Left colon (tissue), 2 donors: ENCODE measurements at regions not wholly inside any gene's neighbourhood (a gene's known extent, or its start where the extent isn't known, plus 50 kb on each side); places are given as distances from the start of the nearest gene placed in this dataset.
"Not testable (repeated sequence)": the region's sequence is repeated elsewhere in the genome, so short reads cannot be mapped to it uniquely, and the experiment has no call there.

ENCODE experiments used
- ATAC-seq: fragments of 200-7000 bp; cut with Tn5 transposase; one replicate; pipeline ENCODE4 v1.9.1; 2020; ENCODE audit warnings: mild to moderate bottlenecking, moderate library complexity
- DNase-seq, 2 donors: peaks; one replicate each; pipeline ENCODE4 v3.0.0-alpha.2; 2020
- intact Hi-C, 2 donors: fragments of 100-400 bp; cut with DNase I in 1 of 2; cut with micrococcal nuclease in 1 of 2; formaldehyde crosslinking; loops; one replicate each; pipeline versions ENCODE4 v1.11.2 to v1.14.0; 2022; cut with DNase I, micrococcal nuclease
- donor health status: DM: no; HTN: no; CAD: no.
- donor health status: DM: yes; HTN: yes; CAD: no.

DNA sequence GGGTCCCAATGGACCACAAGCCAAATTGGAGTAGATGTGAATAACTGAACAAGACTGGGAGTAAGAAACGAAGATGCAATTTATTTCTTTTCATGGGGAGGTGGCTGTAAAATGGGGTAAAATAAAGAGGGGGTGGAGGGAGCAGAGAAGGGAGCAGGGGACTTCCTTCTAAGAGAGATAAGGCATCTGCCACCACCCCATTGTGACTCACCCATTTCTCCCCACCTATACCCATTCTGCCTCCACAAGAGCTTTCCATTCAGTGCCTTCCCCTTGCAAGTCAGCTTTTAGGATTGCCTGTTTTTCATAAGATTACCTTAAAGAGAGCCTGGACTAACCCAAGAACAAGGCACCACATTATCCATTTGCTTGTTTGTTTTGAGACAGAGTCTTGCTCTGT, 87.1 kb upstream of the PAX2 start:
- DNase-seq (no peak), ATAC-seq (no peak)
- intact Hi-C loops: no loop called here

DNA sequence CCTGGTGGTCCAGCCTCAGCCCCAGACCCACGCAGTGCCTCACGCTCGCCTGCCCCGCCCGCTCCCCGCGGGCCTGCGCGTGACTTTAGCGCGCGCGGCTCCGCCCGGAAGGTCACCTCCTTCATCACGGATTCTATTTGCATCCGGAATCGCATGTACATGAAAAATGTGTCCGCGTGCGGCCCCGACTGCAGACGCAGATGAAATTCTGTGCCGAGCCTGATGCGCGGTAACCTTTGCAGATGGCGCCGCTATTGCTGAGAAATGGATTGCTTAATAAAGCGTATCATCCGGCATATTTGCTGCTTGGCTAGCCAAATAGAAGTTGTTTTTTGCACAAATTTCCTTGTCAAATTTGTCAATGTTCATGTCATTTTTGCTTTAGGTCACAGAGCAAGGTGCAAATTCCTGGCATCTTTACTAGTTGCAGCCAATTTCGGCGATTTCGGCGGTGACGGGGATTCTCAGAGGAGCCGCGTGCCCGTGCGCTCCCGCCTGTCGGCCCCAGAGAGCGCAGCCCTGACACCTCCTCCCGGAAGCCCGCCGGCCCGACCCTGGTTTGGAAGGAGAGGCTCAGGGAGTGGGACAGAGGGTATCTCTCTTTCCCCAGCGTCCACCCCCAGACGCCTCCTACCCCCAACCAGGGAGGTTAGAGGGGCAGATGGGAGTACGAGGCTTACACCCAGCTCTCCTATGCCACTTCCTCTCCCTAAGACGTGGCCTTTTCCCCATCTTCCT, 85.9 kb upstream of the PAX2 start:
- no peak for ATAC-seq
- DNase-seq: no peak
- intact Hi-C loops: no loop called here

DNA sequence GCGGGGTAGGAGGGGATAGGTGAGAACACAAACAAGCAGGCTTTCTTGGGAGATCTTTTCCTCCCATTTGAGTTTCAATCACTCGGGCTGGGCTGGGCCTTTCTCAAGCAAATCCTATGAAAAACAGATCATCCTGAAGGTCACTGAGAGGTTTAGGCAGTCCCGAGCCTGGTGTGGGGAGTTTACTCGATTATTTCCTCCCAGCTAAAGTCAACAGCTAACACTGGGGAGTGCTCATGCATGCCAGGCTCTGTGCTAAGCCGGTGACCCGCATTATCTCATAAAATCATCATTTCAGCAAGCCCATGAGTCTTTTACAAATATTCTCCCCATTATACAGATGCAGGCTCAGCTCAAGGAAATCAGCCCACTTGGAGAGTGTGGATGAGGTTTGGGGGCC, 85.0 kb upstream of the PAX2 start:
- DNase-seq: no peak
- intact Hi-C loops: no loop called here
- no peak for ATAC-seq

DNA sequence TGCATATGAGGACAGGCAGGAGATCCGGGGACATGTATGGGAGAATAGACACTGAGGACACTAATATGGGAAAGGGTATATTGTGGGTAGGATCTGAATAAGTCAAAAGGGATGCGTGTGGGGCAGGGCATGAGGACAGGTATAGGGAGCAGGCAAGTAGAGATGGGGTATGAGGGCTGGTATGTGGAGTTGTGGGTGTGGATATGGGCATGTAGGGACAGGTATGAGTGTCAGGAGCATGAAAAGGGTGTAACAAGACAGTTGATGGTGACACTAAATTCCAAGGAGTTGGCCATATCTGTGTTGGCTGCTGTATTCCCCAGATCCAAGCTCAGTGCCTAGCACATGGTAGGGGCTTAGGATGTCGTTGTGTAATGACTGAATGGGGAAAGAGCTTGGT, 84.4 kb upstream of the PAX2 start:
- ATAC-seq (no peak), DNase-seq (no peak)
- intact Hi-C loops: no loop called here

DNA sequence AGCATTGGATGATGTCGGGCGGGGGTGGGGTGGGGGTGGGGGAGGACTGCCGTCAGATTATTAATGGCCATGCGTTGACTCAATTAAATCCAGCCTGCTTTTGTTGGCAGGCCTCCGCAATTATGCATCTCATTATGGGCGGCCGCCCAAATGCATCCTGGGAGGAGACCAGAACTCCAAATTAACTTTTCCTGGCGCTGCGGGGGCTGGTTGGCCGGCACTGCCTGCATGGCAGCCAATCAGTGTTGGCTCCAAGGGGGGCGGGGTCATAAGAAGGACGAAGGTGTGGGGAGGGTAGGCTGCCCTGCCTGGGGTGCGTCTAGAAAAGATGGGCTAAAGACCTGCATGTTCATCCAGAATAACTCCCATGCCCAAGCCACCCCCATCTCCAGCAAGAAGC, 83.9 kb upstream of the PAX2 start:
- intact Hi-C loops: no loop called here
- ATAC-seq (no peak), DNase-seq (no peak)

DNA sequence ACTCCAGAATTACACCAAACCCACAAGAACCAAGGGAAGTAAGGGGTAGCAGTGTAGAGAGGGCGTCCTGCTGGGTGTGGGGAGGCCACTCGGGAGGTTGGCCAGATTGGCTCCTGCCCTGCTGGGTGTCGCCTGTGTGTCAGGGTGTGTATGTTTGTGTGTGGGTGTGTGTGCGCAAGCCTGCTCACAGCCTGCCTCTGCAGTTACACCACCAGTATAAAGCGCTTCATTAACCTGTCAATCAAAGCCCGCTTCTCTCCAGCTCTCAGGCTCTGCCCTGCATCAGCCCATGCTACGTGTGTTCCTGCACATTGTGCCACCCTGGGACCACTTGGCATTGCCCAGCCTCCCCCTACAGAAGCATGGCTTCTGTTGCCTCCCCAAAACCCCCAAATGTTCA, 83.3 kb upstream of the PAX2 start:
- no peak for DNase-seq
- ATAC-seq: peak; percentile 39
- intact Hi-C loops: no loop called here

DNA sequence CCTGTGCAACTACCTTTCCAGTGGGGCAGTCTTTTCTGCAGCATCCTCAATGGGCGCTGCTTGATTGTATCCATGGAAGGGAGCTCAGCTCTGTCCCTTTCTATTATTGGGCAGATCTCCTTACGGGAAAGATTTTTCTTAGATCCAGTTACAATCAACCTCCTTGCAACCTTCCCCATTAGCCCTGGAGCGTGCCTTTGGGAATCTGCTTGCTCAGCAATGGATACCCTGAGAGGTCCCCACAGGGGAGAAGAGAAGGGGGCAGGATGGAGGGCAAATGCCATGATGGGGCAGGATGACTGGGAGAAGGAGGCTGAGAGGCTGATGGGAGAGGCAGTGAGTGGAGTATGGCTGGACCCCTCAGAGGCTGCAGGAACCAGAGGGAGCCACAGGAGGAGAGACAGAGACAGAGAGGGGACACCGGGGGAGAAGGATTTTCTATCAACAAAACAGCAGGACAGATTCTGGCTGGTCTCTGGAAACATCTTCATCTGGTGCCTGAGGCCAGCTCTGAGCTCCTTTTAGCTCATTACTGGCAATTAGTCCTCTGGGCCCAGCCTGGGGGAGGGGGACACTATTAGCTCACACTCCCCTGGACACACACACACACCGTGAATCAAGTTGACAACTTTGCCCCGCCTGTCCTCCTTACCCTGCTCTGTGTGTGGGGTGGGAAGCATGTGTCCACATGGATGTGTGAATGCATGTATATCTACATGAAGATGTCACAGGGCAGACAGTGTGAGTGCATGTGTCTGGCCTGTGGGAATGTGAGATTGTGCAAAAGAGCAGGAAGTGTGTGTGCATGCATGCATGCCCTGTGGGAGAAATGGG, 80.8 kb upstream of the PAX2 start:
- DNase-seq (no peak), ATAC-seq (no peak)
- intact Hi-C loops: no loop called here

DNA sequence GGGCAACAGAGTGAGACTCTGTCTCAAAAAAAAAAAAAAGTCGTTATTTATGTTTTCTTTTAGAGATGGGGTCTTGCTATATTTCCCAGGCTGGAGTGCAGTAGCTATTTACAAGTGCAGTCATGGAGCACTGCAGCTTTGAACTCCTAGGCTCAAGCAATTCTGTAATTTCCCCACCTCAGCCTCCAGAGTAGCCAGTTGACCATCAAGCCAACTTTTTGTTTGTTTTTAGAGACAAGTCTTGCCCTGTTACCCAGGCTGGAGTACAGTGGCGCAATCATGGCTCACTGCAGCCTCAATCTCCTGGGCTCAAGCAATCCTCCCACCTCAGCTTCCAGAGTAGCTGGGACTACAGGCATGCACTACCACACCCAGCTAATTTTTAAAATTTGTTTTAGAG, 78.7 kb upstream of the PAX2 start:
- DNase-seq, ATAC-seq, intact Hi-C loops: not testable (repeated sequence)

DNA sequence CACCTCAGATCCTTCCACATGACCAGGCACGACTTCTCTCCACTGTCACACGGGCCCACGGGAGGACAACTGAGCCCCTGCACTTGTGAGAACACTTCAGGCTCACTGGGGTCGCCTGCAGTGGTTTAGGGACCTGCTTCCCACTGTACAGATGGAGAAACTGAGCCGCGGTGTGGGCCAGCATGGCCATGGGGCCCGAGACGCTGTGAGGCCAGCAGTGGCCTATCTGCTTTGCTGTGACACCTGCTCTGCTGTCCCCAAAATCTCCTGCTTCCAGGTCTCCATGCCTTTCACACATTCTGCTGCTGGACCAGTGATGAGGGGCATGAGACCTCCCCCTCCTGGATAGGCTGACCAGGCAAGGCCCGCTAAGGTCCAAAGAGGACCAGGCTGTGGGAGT, 75.8 kb upstream of the PAX2 start:
- no peak for ATAC-seq
- no peak for DNase-seq
- intact Hi-C loops: no loop called here

DNA sequence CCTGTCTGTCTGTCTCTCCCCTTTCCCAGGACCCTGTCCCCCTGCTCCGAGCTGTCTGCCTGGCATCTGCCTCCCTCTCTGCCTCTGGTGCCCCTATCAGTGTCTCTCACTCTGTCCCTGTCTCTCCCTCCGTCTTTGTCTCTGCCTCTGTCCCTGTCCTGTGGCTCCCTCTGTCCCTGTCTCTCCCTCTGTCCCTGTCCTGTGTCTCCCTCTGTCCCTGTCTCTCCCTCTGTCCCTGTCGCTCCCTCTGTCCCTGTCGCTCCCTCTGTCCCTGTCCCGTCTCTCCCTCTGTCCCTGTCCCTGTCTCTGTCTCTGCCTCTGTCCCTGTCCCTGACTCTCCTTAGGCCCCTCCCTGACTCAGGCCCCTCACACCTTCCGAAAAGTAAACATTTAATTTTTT, 75.0 kb upstream of the PAX2 start:
- intact Hi-C loops: no loop called here
- DNase-seq (no peak), ATAC-seq (no peak)

DNA sequence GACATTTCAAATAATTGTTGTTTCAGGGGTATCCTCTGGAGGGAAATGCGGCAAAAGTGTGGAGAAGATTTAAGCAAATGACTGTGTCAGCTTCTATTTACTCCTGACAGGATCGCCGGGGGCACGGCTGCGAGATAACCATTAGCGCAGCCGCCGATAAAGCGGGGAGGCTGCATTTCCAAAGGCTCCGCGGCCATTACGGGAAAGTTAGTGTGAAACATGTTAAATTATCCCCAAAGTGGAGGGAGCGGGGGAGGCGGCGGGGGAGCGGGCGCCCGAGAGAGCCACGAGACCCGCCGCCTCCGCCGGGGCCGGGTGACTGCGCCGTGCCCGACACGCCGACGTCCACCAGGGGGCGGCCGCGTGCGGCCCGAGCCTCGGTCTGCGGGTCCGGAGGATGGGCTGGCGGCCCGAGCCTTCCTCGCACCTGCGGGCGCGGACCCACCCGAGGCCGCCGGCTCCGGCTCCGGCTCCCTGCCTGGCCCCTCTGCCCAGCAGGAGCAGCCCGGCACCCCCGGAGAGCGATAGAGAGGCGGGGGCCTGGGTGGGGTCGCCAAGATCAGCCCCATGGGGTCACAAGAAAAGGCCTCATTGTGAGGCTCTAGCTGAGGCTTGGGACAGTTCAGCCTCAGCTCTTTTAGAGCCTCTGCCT, 74.4 kb upstream of the PAX2 start:
- DNase-seq: peak in 1 of 2 donors; percentile 42
- ATAC-seq: peak; percentile 73
- intact Hi-C loops: no loop called here

DNA sequence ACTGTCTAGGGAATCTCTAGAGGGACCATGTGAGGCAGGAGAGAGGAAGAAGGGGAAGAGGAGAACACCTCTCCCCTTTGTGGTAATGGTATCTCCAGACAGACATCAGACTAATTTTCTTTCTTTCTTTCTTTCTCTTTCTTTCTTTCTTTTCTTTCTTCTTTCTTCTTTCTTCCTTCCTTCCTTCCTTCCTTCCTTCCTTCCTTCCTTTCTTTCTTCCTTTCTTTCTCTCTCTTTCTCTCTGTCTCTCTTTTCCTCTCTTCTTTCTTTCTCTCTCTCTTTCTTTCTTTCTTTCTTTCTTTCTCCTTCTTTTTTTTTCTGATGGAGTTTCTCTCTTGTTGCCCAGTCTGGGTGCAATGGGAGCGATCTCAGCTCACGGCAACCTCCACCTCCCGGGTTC, 73.2 kb upstream of the PAX2 start:
- intact Hi-C loops: no loop called here
- DNase-seq: no peak
- ATAC-seq: no peak

DNA sequence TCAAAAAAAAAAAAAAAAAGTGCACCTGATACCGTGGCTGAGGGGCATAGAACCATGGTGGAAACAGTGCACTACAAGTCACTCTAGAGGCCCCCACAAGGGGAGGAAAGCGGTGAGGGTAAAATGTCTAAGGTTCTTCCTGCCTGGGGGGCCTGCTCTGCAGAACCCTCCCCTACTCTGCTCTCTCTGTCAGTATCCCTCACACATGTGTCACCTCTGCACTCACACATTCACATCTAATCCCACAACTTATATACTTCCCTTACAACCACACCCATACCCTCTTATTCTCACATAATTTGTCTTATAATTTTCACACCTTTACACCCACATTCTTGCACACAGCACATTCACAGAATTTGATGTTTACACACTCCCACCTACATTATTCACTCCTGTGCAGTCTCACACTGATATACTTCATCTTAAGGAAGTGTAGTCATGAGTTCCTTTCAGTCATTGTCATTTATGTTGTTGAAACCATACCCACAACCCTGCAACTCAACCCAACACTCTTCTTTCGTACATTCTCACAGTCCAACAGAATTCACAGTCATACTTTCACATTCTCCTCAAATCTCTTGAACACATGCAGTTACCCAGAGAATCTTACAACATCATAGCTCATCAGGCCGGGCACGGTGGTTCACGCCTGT, 68.0 kb upstream of the PAX2 start:
- intact Hi-C loops: no loop called here
- ATAC-seq (no peak), DNase-seq (no peak)

DNA sequence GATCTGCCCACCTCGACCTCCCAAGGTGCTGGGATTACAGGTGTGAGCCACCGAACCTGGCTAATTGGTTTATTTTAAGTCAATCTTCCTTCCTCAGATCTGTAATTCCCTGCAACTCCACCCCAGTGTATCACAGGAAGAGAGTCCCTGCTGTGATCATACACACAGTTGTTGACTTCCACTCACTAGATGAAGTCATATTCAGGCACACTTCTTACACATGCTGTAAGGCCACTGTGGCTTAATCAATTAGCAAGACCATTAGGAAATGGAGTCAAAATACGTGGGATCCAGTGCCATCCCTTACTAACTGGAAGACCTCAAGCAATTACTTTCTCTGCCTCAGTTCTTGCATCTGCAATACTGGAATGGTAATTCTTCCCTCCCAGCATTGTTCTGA, 66.1 kb upstream of the PAX2 start:
- ATAC-seq (no peak), DNase-seq (no peak)
- intact Hi-C loops: no loop called here

DNA sequence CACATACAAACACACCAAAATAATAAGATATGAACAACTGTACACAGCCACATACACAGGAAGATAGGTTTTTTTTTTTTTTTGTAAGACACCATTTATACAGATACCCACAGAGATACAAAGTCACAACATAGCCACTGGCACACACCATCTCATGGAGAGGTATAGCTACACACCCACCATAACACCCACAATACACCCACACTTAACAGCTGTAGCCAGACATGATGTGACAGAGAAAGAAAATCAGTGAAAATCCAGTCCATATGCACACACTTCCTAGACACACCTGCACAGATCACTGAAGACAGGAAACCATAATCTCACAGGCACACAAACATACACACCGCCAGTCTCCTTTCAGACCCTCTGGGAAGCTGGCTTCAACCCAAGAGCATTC, 62.4 kb upstream of the PAX2 start:
- intact Hi-C loops: no loop called here
- DNase-seq: no peak

DNA sequence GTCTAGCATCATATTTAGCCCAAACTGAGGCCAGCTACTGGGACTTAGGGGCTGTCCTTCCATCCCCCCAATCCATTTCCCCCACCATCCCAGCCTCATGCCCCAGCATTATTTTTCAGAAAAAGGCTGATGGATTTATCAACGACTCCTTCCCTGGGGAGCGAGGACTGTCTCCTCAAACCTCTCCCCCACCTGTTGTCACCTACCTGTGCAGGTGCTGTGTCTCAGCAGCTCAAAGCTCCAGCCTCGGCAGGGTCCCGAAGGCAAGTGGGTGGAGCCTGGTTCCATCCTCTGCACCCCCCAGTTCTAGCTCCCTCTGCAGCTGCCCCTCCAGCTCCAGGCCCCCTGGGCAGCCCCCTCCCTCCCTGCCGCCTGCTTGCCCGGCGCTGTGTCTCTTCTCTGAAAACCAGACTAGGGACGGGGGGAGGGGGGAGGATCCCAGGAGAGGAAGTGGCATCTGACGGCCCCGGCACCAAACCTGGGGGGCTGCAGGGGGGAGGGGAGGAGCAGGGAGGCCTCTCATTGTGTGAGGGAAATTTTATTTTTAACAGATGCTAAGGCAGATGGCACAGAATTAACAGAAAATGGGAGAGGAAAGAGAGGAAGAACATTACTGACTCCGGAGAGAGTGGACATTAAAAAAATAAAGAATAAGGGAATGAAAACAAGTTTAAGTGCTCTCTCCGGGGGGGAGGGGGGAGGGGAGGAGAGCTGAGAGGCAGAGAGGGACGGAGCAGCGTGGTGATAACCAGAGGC, 61.7 kb upstream of the PAX2 start:
- no peak for DNase-seq
- intact Hi-C loops: no loop called here
- ATAC-seq: no peak

More for the DNA sequence above, 62.4 kb upstream of the PAX2 start:
- ATAC-seq: no peak

DNA sequence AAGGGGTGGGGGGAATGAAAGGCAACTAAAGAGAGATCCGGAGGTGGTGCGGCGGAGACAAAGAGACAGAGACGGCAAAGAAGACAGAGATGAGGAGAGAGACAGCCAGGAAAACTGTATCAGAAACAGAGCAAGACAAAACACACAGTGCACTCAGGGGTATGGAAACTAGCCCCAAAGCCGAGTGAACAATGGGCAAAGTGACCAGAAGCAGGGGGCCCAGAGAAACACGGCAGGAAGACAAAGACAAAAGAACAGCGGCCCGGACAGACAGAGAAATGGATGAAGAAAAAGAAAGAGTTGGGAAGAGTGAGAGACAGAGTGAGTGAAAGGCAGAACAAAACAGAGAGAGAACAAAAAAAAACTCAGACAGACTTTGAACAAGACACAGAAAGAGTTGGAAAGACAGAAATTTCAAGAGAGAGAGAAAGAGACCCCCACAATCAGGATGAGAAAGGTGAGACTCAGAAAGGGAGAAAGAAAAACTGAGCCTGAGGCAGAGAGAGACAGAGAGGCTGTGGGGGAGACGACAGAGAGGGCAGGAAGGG, 60.6 kb upstream of the PAX2 start:
- DNase-seq: no peak
- intact Hi-C loops: no loop called here
- ATAC-seq: no peak

DNA sequence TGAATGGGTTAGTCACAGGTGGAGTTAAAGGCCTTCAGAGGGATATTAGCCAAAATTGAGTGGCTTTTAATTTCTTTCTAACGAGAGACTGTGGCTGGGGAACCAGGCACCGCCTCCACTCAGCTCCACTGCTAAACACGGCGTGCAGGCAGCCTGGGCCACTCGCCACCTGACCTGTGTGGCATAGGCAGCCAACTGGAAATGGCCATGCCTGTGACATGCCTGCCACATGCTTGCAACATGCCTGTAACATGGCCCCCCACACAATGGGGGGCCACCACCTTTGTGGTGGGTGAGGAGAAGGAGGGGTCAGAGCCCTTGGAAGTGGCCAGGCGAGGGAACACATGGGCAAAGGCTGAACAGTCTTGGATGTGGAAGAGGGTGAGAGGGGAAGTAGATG, 60.1 kb upstream of the PAX2 start:
- intact Hi-C loops: no loop called here
- no peak for ATAC-seq
- DNase-seq: no peak
